PC-3 (cell line): ENCODE measurements at regions not wholly inside any gene's neighbourhood (a gene's known extent, or its start where the extent isn't known, plus 50 kb on each side); places are given as distances from the start of the nearest gene placed in this dataset.
A peak's percentile ranks its signal among the peaks of the same experiment; 100 is the strongest.

Experiments used
- ATAC-seq: fragments of 200-7000 bp; cut with Tn5 transposase; 2 replicates; pipeline ENCODE4 v1.9.1; 2020; ENCODE audit warnings: mild to moderate bottlenecking, moderate library complexity
- BruUV-seq: library from RNA; stranded (reverse); fragments of 400-500 nt; replicated peaks from 2 replicates; lab custom pipeline; 2021; lab: Mats Ljungman, UMichigan
- CTCF ChIA-PET: fragments of 300-600 bp; sonication (Branson Sonifier 250); formaldehyde crosslinking; loops from one replicate; lab custom pipeline; 2022; ENCODE audit warnings: antibody characterized with exemption; lab: Charles Lee
- POLR2A ChIA-PET: fragments of 300-600 bp; sonication (Branson Sonifier 250); formaldehyde crosslinking; loops from one replicate; lab custom pipeline; 2022; ENCODE audit warnings: antibody characterized with exemption; ENCODE audit not compliant: unreplicated experiment; lab: Charles Lee
- DNase-seq: peaks from one replicate; pipeline ENCODE4 v3.0.0-alpha.2; 2015
- H2AFZ ChIP-seq: fragments of 300-600 bp; sonication (generic); 2 replicates; pipeline ENCODE4 v1.6.0; 2016; ENCODE audit warnings: antibody characterized with exemption, low read length
- H3F3A ChIP-seq: fragments of 300-600 bp; sonication (generic); one replicate; pipeline ENCODE4 v1.6.0; 2017; ENCODE audit warnings: antibody characterized with exemption, low read length, control low read depth, mild to moderate bottlenecking; ENCODE audit not compliant: unreplicated experiment
- H3K27ac ChIP-seq: fragments of 300-600 bp; sonication (generic); 2 replicates; pipeline ENCODE4 v1.5.1; 2016; ENCODE audit warnings: mild to moderate bottlenecking, low read length
- H3K27me3 ChIP-seq: fragments of 300-600 bp; sonication (generic); 2 replicates; pipeline ENCODE4 v1.6.1; 2016; ENCODE audit warnings: low read length, mixed read lengths
- H3K36me3 ChIP-seq: fragments of 300-600 bp; sonication (generic); 2 replicates; pipeline ENCODE4 v1.6.1; 2016; ENCODE audit warnings: low read depth, mixed run types, low read length, mixed read lengths
- H3K4me1 ChIP-seq: fragments of 300-600 bp; sonication (generic); 2 replicates; pipeline ENCODE4 v1.5.1; 2016; ENCODE audit warnings: low read length; ENCODE audit not compliant: insufficient read depth
- H3K4me2 ChIP-seq: fragments of 300-600 bp; sonication (generic); 2 replicates; pipeline ENCODE4 v1.6.0; 2016; ENCODE audit warnings: low read length
- H3K4me3 ChIP-seq: fragments of 300-600 bp; sonication (generic); 2 replicates; pipeline ENCODE4 v1.5.1; 2016; ENCODE audit warnings: mild to moderate bottlenecking, low read length, mixed read lengths
- H3K79me2 ChIP-seq: fragments of 300-600 bp; sonication (generic); 2 replicates; pipeline ENCODE4 v1.6.1; 2017; ENCODE audit warnings: low read length, mixed read lengths
- H3K9ac ChIP-seq: fragments of 300-600 bp; sonication (generic); 2 replicates; pipeline ENCODE4 v1.6.0; 2016; ENCODE audit warnings: mild to moderate bottlenecking, low read length
- H3K9me2 ChIP-seq: fragments of 300-600 bp; sonication (generic); replicated peaks from 2 replicates; pipeline ENCODE4 v1.6.1; 2016; ENCODE audit warnings: mixed run types, low read length, mixed read lengths
- H3K9me3 ChIP-seq: fragments of 300-600 bp; sonication (generic); 2 replicates; pipeline ENCODE4 v1.6.1; 2016; ENCODE audit warnings: low read length, mixed read lengths
- H4K20me1 ChIP-seq: fragments of 300-600 bp; sonication (generic); 2 replicates; pipeline ENCODE4 v1.6.1; 2016; ENCODE audit warnings: low read length, mixed read lengths
- EZH2 ChIP-seq: fragments of 300-600 bp; sonication (generic); IDR thresholded peaks from one replicate; pipeline ENCODE4 v1.6.1; 2017; ENCODE audit warnings: antibody characterized with exemption, mild to moderate bottlenecking, low read length; ENCODE audit not compliant: unreplicated experiment
- EZH2phosphoT487 ChIP-seq: fragments of 300-600 bp; sonication (generic); IDR thresholded peaks from 2 replicates; pipeline ENCODE4 v1.6.1; 2018; ENCODE audit warnings: mild to moderate bottlenecking, antibody characterized with exemption, low read length, borderline replicate concordance
- intact Hi-C: fragments of 100-400 bp; cut with micrococcal nuclease; formaldehyde crosslinking; loops from 2 replicates; pipeline ENCODE4 v1.9.0; 2023
- TF ChIP-seq, protein P1 (sequence below): fragments of 300-600 bp; sonication (generic); conservative IDR thresholded peaks from 2 replicates; pipeline ENCODE4 v1.5.1; 2017; ENCODE audit warnings: antibody characterized with exemption, low read depth, mild to moderate bottlenecking, low read length

DNA sequence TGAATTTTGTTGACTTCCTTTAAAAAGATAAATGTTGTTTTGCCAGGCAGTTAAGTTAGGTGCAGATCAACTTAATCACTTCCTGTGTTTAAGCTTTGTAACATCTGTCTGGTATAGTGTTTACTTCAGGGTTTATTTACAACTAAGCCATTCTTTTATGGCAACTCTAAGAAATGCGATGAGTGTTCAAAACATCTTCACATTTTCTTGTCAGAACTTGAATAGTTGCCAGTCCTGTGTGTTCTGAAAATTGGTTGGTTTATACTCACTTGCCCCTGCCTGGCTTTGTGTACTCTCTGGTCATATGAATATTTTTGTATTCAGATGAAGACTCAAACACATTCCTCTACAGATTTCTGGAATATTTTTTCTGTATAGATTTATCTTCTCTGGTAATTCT is 327.2 kb downstream of the MDFIC start:
- TF ChIP-seq, protein P1, sequence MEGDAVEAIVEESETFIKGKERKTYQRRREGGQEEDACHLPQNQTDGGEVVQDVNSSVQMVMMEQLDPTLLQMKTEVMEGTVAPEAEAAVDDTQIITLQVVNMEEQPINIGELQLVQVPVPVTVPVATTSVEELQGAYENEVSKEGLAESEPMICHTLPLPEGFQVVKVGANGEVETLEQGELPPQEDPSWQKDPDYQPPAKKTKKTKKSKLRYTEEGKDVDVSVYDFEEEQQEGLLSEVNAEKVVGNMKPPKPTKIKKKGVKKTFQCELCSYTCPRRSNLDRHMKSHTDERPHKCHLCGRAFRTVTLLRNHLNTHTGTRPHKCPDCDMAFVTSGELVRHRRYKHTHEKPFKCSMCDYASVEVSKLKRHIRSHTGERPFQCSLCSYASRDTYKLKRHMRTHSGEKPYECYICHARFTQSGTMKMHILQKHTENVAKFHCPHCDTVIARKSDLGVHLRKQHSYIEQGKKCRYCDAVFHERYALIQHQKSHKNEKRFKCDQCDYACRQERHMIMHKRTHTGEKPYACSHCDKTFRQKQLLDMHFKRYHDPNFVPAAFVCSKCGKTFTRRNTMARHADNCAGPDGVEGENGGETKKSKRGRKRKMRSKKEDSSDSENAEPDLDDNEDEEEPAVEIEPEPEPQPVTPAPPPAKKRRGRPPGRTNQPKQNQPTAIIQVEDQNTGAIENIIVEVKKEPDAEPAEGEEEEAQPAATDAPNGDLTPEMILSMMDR = no peak
- TF ChIP-seq EZH2phosphoT487 = no peak
- no peak for TF ChIP-seq EZH2
- H3K9me3 ChIP-seq = no peaks in the 10 kb centered on the region
- no peak overlapping the region for H2AFZ ChIP-seq
- POLR2A ChIA-PET = no interaction called here
- H3K4me1 ChIP-seq = no peaks in the 10 kb centered on the region; the same call in 1 of the 2 replicates
- no peaks in the 10 kb centered on the region for H3F3A ChIP-seq
- ATAC-seq (peak; percentile 40; the same call in 1 of the 2 replicates), DNase-seq (peak; percentile 25)
- intact Hi-C loops = no loop called here
- no peak overlapping the region for H3K4me2 ChIP-seq
- no peaks in the 10 kb centered on the region for H3K79me2 ChIP-seq
- H3K36me3 ChIP-seq = no peaks in the 10 kb centered on the region; the same call in 1 of the 2 replicates
- H3K9ac ChIP-seq = no peak overlapping the region
- BruUV-seq = no TSS peak
- no peaks in the 10 kb centered on the region for H3K27me3 ChIP-seq
- no peaks in the 10 kb centered on the region for H3K9me2 ChIP-seq
- no peak overlapping the region for H3K4me3 ChIP-seq
- H3K27ac ChIP-seq = no peak overlapping the region
- H4K20me1 ChIP-seq = no peaks in the 10 kb centered on the region
- CTCF ChIA-PET = no interaction called here

DNA sequence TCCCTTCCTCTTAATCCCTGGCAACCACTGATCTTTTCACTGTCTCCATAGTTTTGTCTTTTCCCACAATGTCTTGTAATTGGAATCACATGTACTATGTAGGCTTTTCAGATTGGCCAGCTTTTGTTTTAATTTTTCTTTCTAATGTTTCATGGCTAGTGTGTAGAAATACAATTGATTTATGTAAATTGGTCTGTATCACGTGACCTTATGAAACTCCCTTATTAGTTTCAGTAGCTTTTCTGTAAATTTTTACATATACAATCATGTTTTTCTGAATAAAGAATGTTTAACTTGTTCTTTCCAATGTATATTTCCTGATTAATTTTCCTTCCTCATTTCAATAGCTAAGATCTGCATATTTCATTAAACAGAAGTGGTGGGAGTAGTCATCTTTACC is 319.3 kb downstream of the MDFIC start:
- Histone ChIP-seq H3K27ac (no peak overlapping the region), H3K9me3 (no peaks in the 10 kb centered on the region), H3K9me2 (no peaks in the 10 kb centered on the region), H3K36me3 (no peaks in the 10 kb centered on the region; the same call in 1 of the 2 replicates), H3K4me3 (no peak overlapping the region), H3F3A (no peaks in the 10 kb centered on the region), H4K20me1 (no peaks in the 10 kb centered on the region), H2AFZ (no peak overlapping the region), H3K4me2 (no peak overlapping the region), H3K27me3 (no peaks in the 10 kb centered on the region), H3K79me2 (no peaks in the 10 kb centered on the region), H3K4me1 (no peaks in the 10 kb centered on the region), H3K9ac (no peak overlapping the region)
- DNase-seq (no peak), ATAC-seq (no peak)
- TF ChIP-seq EZH2phosphoT487 (no peak), EZH2 (no peak)
- TF ChIP-seq, protein P1 = no peak
- intact Hi-C loops = no loop called here
- ChIA-PET POLR2A (no interaction called here), CTCF (no interaction called here)
- BruUV-seq = no TSS peak

DNA sequence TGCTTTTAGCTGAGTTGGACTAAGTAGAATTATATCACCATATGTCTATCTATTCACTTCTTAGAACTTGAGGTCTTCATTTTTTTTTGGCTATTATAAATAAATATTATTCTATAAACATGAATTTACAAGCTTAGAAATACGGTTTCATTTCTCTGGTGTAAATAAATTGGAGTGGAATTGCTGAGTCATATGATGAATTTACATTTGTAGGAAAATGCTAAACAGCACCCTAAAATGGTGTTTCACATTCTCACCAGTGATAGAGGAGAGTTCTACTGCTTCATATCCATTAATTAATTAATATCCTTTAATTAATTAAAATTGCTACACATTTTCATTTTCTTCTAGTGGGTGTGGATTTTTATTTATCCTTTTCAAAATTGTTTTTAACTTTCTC is 318.3 kb downstream of the MDFIC start:
- Histone ChIP-seq H3K9me2 (no peaks in the 10 kb centered on the region), H3F3A (no peaks in the 10 kb centered on the region), H3K27me3 (no peaks in the 10 kb centered on the region), H3K9me3 (no peaks in the 10 kb centered on the region), H3K36me3 (no peaks in the 10 kb centered on the region; the same call in 1 of the 2 replicates), H3K4me2 (no peak overlapping the region), H3K9ac (no peak overlapping the region), H3K79me2 (no peaks in the 10 kb centered on the region), H2AFZ (no peak overlapping the region), H4K20me1 (no peaks in the 10 kb centered on the region), H3K4me1 (no peaks in the 10 kb centered on the region), H3K27ac (no peak overlapping the region), H3K4me3 (no peak overlapping the region)
- BruUV-seq = no TSS peak
- DNase-seq (no peak), ATAC-seq (no peak)
- TF ChIP-seq, protein P1 = no peak
- no peak for TF ChIP-seq EZH2phosphoT487
- no peak for TF ChIP-seq EZH2
- CTCF ChIA-PET = no interaction called here
- POLR2A ChIA-PET = no interaction called here
- intact Hi-C loops = no loop called here
